NCI-H446 treated with DMSO at 0.1 percent for 48 hours (cell line): ENCODE measurements at regions not wholly inside any gene's neighbourhood (a gene's known extent, or its start where the extent isn't known, plus 50 kb on each side); places are given as distances from the start of the nearest gene placed in this dataset.

Experiments used
- DNase-seq: peaks from one replicate; lab custom pipeline; 2025; lab: John Stamatoyannopoulos, UW

DNA sequence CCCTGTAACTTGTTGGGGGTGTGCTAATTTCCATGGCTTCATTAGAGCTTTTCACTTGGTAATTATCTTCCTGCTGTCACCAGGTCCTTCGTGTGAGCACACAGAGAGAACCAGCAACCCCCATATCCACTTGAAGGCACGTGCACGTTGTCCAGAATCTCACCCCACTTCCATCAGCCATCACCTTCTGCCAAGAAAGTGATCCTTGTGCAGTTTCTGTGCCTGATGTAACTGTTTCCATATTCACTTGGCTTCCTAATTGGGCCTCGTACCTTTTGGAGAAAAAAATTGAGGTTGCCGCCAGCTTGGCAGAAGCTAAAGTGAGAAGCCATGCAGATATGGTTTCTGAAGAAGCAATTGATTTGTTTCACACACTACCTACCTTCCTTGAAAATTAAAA lies 153.7 kb upstream of the TSHZ2 start:
- DNase-seq: no peak

- peak; percentile 18 for DNase-seq
These were observed 154.2 kb upstream of the TSHZ2 start for GRCh38 chr20:52817981-52818380.

- DNase-seq: no peak
These were observed 154.6 kb upstream of the TSHZ2 start for GRCh38 chr20:52817511-52817910.

- no peak for DNase-seq
These were observed 157.8 kb upstream of the TSHZ2 start for GRCh38 chr20:52814371-52814770.

DNA sequence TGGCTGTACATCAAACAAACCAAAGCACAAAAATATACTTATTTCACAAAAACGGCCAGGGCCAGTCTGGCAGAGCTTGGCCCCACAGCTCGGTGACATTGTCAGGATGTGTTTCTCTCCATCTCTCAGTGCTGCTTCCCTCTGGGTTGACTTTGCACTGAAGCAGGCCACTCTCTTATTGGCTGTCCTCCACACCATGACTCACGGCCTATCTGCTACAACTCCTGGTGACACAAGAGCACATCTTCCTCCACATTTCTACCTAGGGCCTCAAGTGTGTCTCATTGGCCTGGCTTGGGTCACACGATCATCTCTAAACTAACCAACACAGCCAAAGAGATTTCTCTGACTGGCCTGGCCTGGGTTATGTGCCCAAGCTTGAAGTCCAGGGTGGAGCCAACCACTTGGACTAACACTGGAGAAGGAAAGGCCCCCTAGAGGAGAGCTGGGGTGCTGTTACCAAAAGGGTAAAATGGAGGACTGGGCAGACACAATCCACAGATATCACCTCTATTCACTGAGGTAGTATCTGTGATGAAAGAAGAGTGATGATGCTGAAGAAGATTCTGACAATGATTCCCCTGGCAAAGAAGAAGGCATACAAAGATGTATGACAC lies 159.8 kb upstream of the TSHZ2 start:
- DNase-seq: no peak

- DNase-seq: no peak
These were observed 163.2 kb upstream of the TSHZ2 start for GRCh38 chr20:52809003-52809402.

GRCh38 chr20:52806918-52807317 lies 165.2 kb upstream of the TSHZ2 start:
- DNase-seq: no peak

GRCh38 chr20:52805843-52806242 lies 166.3 kb upstream of the TSHZ2 start:
- DNase-seq: no peak

GRCh38 chr20:52805296-52805571 lies 166.9 kb upstream of the TSHZ2 start:
- DNase-seq: no peak

DNA sequence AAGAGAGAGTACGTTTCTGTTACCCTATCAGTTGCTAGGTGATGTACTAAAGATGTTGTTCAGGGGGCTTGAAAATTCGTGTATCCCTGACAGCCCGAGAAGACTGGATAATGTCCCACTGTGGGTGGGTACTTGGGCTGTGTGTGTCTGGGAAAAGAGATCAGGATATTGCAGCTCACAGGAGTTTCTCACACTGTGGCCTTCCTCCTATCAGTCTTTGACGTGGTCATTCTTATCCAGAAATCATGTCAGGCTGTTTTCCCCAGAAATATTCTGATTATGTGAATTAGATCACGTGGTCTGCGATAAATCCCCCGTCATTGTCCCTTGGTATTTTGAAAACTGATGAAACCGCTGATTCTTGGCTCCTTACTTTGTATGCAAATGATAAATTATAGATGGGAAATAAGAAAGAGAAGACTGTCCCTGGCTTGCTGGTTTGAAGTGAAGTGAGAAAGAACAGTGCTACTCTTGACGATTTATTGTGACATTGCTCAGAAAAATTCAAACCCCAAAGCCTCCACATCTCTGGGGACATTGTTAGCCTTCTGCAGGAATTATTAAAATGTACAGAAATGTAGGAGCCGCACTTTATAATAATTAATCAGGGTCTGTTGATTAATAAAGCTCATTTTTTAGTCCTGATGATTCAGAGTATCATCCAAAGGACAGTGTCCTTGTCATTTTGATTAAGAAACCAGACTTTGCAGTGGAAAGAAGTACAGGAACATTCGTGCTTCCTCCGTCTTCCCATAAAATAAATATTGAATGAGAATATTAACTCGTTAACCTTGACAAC lies 167.5 kb upstream of the TSHZ2 start:
- no peak for DNase-seq

GRCh38 chr20:52801628-52802006 lies 170.5 kb upstream of the TSHZ2 start:
- DNase-seq: peak; percentile 75

GRCh38 chr20:52800734-52801627 lies 171.2 kb upstream of the TSHZ2 start:
- peak; percentile 75 for DNase-seq

DNA sequence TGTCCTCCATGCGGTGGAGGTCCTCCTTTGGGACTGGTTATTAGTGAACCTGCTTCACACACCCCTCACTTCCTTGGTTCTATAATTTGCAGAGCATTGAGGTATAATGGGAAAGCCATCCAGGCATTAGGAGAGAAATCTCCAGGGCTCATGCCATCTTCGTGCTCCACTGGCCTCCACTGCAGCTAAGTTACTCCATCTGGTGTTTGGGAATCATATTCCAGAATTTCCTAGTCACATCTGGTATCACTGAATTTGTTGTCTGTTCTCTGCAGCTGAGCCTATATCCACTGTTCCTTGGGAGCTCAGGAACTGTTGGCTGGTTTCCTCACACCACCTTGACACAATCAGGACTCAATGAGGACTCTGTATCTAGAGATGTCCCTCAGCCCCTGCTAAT lies 173.0 kb upstream of the TSHZ2 start:
- peak; percentile 50 for DNase-seq

DNA sequence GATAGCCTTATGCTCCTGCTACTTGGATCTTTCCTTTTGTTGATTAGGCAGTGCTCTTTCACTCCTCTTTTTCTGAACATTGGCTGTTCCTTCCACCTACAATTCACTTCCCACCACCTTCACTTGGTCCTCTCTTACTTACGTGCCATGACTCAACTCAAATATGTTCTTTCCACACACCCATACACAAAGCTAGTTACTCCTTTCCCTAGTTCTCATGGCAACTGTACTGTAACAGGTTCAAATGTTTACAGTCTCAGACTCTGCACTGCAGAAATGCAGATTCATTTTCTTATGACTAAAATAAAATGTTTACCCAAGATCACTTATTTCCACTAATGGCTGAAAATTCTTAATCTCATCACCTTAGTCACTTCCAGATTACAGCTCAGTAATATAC lies 174.0 kb upstream of the TSHZ2 start:
- no peak for DNase-seq

- no peak for DNase-seq
These were observed 177.3 kb upstream of the TSHZ2 start for GRCh38 chr20:52794853-52795252.

DNA sequence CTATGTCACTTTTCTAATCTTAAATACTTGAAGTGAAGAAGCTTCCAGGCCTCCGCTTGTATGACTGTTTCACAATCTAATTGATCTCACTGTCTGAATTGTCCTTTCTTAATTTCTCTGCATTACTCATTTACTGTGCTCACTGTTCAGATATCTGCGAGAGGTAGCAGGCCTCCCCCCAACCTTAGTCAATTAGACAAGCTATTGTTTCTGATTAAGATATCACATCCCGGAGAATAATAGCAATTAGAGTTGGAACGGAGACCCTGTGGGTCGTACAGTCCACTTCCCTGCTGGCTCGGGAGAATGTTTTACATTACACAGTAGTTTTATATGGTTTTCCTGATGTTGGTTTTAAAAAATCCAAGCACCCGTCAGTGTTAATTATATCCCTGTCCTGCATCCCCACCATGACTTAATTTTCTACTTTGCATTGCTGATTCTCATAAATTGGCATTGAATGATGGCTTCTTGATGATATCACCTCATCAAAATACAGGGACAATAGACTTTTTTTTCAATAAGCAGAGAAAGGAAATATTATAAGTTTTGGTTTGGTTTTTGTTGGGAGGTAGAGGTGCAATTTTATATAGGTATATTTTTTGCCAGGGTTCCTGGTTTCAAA lies 178.7 kb upstream of the TSHZ2 start:
- DNase-seq: no peak

DNA sequence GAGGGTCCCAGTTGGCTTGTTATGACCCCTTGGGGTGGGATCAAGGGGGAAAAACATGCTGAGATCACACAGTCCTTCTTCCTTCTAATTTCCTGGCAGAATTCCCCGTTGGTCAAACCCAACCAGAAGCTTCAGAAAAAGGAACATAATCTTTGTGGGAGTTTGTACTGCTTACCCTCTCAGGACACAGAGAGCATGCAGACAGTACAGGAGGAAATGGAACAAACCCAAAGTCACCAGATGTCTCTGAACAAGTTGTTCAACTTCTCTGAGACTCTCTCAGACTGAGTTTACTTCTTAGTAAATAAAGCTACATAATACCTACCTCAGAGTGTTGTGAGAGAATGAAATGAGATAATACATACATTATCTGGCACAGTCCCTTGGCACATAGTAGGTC lies 181.1 kb upstream of the TSHZ2 start:
- no peak for DNase-seq

DNA sequence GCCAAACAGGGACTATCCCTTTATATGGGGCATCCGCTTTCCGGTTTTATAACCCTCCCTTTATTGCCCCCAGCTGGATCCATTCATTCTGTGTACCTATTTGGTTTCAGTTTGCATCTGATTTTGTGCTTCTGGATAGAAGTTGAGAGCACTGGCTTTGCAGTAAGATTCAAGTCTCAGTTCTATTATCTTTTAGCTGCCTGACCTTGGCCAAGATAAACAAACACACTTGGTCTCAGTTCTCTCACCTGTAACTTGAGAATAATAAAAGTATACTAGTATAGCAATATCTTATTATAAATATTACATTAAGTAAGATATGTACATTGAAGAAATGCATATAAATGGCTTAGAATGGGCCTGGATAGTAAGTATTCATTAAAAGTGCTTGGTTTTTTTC lies 182.4 kb upstream of the TSHZ2 start:
- DNase-seq: no peak

DNA sequence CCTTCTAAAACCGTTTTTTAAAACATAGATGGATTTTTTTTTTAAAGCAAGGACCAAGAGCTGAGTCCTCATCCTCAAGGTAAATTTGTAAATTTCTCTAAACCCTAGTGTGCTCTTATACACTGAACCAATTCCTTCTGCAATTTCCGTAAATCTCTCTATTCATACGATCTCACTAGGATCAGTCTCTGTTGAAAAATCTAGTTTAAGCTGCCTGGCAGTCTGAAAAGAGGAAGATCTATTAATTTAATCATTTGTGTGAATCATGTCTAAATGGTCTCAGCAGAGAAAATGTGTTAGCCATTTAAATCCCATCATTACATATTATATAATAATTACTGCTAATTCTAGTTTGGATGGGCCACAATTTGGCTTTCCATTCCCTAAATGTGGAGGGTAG lies 184.2 kb upstream of the TSHZ2 start:
- no peak for DNase-seq

- DNase-seq: no peak
These were observed 184.9 kb upstream of the TSHZ2 start for GRCh38 chr20:52787216-52787615.

- no peak for DNase-seq
These were observed 186.5 kb upstream of the TSHZ2 start for GRCh38 chr20:52785679-52786078.

DNA sequence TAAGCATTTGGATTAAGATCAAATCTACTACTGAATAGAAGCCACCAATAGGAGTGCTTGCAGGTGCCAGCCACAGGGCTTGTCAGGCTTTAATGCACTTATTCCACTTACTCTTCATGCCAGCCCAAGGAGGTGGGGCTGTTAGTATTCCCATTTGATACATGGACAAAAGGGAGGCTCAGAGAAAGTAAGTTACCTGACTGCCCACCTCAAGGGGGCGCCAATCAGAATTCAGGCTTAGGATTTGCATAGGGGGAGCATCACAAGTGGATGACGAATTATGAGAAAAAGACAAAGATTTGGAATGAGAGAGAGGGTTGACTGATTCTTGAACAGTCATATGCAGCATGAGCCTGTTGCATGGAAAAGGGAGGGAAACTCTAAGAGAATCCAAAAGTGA lies 188.4 kb upstream of the TSHZ2 start:
- no peak for DNase-seq

- no peak for DNase-seq
These were observed 191.7 kb upstream of the TSHZ2 start for GRCh38 chr20:52780462-52780861.
